HEK293 (cell line): ENCODE measurements at regions not wholly inside any gene's neighbourhood (a gene's known extent, or its start where the extent isn't known, plus 50 kb on each side); places are given as distances from the start of the nearest gene placed in this dataset.

Experiments used
- CTCF ChIA-PET: fragments of 350-600 bp; formaldehyde crosslinking; extraction: SDS; loops from one replicate; lab custom pipeline; 2021; ENCODE audit warnings: antibody characterized with exemption; lab: Yijun Ruan, JAX
- POLR2A ChIA-PET: fragments of 300-600 bp; formaldehyde crosslinking; extraction: SDS; loops from one replicate; lab custom pipeline; 2020; ENCODE audit warnings: antibody characterized with exemption, inconsistent platforms; lab: Yijun Ruan, JAX
- H3K27ac ChIP-seq: fragments of 200-500 bp; sonication (Bioruptor generic); 2 replicates; pipeline ENCODE4 v1.5.1; 2014; ENCODE audit warnings: low read depth, low read length, control low read depth, inconsistent platforms; ENCODE audit errors: extremely low read depth
- H3K36me3 ChIP-seq, 2 experiments: fragments of 200-500 bp in 1 of 2; sonication (Bioruptor generic) in 1 of 2; 1 replicate in 1 of 2; 2 replicates in 1 of 2; pipeline ENCODE4 v1.5.1; 2014 to 2017; ENCODE audit warnings: inconsistent platforms in 2 of 2, low read length in 2 of 2; ENCODE audit not compliant: control insufficient read depth in 2 of 2, insufficient read depth in 1 of 2
- H3K4me1 ChIP-seq: fragments of 200-500 bp; sonication (Bioruptor generic); 2 replicates; pipeline ENCODE4 v1.5.1; 2014; ENCODE audit warnings: mild to moderate bottlenecking, low read length, inconsistent platforms; ENCODE audit not compliant: control insufficient read depth, insufficient read depth
- H3K4me3 ChIP-seq: 2 replicates; pipeline ENCODE4 v1.5.1; 2011; ENCODE audit warnings: low read depth, mild to moderate bottlenecking, control low read depth, low read length, moderate library complexity
- H3K9me3 ChIP-seq: fragments of 200-500 bp; sonication (Bioruptor generic); 2 replicates; pipeline ENCODE4 v1.5.1; 2014; ENCODE audit warnings: low read depth, low read length, inconsistent platforms; ENCODE audit not compliant: control insufficient read depth, insufficient read depth
- HIC1 ChIP-seq: fragments of 450-650 bp; formaldehyde crosslinking; IDR thresholded peaks from 2 replicates; pipeline ENCODE4 v1.5.1; 2016; ENCODE audit warnings: missing biosample characterization, missing genetic modification characterization
- KLF10 ChIP-seq: fragments of 450-650 bp; IDR thresholded peaks from 2 replicates; pipeline ENCODE4 v1.5.1; 2018; ENCODE audit warnings: missing biosample characterization, mild to moderate bottlenecking, missing genetic modification characterization
- SP2 ChIP-seq: fragments of 450-650 bp; formaldehyde crosslinking; IDR thresholded peaks from 2 replicates; pipeline ENCODE4 v1.5.1; 2016; ENCODE audit warnings: missing biosample characterization, missing genetic modification characterization
- ZBTB10 ChIP-seq: fragments of 450-650 bp; formaldehyde crosslinking; IDR thresholded peaks from 2 replicates; pipeline ENCODE4 v1.5.1; 2016; ENCODE audit warnings: missing biosample characterization, missing genetic modification characterization
- ZBTB17 ChIP-seq: fragments of 450-650 bp; formaldehyde crosslinking; IDR thresholded peaks from 2 replicates; pipeline ENCODE4 v1.5.1; 2016; ENCODE audit warnings: missing biosample characterization, missing genetic modification characterization
- ZFP37 ChIP-seq: fragments of 450-650 bp; formaldehyde crosslinking; IDR thresholded peaks from 2 replicates; pipeline ENCODE4 v1.5.1; 2016; ENCODE audit warnings: missing biosample characterization, missing genetic modification characterization
- ZNF10 ChIP-seq: fragments of 450-650 bp; formaldehyde crosslinking; IDR thresholded peaks from 2 replicates; pipeline ENCODE4 v1.5.1; 2017; ENCODE audit warnings: missing biosample characterization, missing genetic modification characterization
- ZNF324 ChIP-seq: fragments of 450-650 bp; formaldehyde crosslinking; IDR thresholded peaks from 2 replicates; pipeline ENCODE4 v1.5.1; 2016; ENCODE audit warnings: missing biosample characterization, missing genetic modification characterization
- ZNF37A ChIP-seq: fragments of 450-650 bp; IDR thresholded peaks from 2 replicates; pipeline ENCODE4 v1.5.1; 2018; ENCODE audit warnings: missing biosample characterization, missing genetic modification characterization
- ZNF394 ChIP-seq: fragments of 450-650 bp; formaldehyde crosslinking; IDR thresholded peaks from 2 replicates; pipeline ENCODE4 v1.5.1; 2016; ENCODE audit warnings: missing biosample characterization, missing genetic modification characterization, mild to moderate bottlenecking, moderate library complexity, borderline replicate concordance
- ZNF48 ChIP-seq: fragments of 450-650 bp; formaldehyde crosslinking; IDR thresholded peaks from 2 replicates; pipeline ENCODE4 v1.5.1; 2016; ENCODE audit warnings: missing biosample characterization, missing genetic modification characterization
- ZNF513 ChIP-seq: fragments of 450-650 bp; IDR thresholded peaks from 2 replicates; pipeline ENCODE4 v1.5.1; 2018; ENCODE audit warnings: missing biosample characterization, missing genetic modification characterization
- ZNF747 ChIP-seq: fragments of 450-650 bp; formaldehyde crosslinking; IDR thresholded peaks from 2 replicates; pipeline ENCODE4 v1.5.1; 2016; ENCODE audit warnings: missing biosample characterization, missing genetic modification characterization

GRCh38 chrX:138917781-138918180, 206.3 kb upstream of the FGF13 start:
- no peak for TF ChIP-seq ZNF48 (tag by site-specific recombination)
- no peak for TF ChIP-seq ZBTB17 (tag by site-specific recombination)
- Histone ChIP-seq H3K4me1 (no peaks in the 10 kb centered on the region), H3K36me3 (no peaks in the 10 kb centered on the region), H3K4me3 (no peak overlapping the region), H3K9me3 (no peaks in the 10 kb centered on the region), H3K27ac (no peak overlapping the region)
- POLR2A ChIA-PET = no interaction called here
- CTCF ChIA-PET = no interaction called here

GRCh38 chrX:138914767-138915166, 203.2 kb upstream of the FGF13 start:
- no peaks in the 10 kb centered on the region for H3K4me1 ChIP-seq
- POLR2A ChIA-PET = no interaction called here
- no peak for TF ChIP-seq ZNF10 (tag by site-specific recombination)
- no peaks in the 10 kb centered on the region for H3K36me3 ChIP-seq
- no peak overlapping the region for H3K27ac ChIP-seq
- CTCF ChIA-PET = interaction anchor here (0.7 kb wide), 1 partner anchor 15 kb away, joined by 3 read pairs; no protein-coding TSS in a partner anchor
- H3K9me3 ChIP-seq = no peaks in the 10 kb centered on the region
- no peak overlapping the region for H3K4me3 ChIP-seq

GRCh38 chrX:138908577-138908976, 197.1 kb upstream of the FGF13 start:
- no peak overlapping the region for H3K4me3 ChIP-seq
- H3K4me1 ChIP-seq = no peaks in the 10 kb centered on the region
- H3K27ac ChIP-seq = no peak overlapping the region
- ChIA-PET POLR2A (no interaction called here), CTCF (no interaction called here)
- no peaks in the 10 kb centered on the region for H3K9me3 ChIP-seq
- TF ChIP-seq KLF10 (no peak), ZNF324 (tag by site-specific recombination) (no peak), ZNF394 (tag by site-specific recombination) (no peak), ZNF747 (tag by site-specific recombination) (no peak), ZBTB10 (tag by site-specific recombination) (no peak), SP2 (tag by site-specific recombination) (no peak), ZNF37A (tag by site-specific recombination) (no peak), ZNF513 (tag by site-specific recombination) (no peak), HIC1 (tag by site-specific recombination) (no peak), ZFP37 (no peak)
- TF ChIP-seq, all 188 proteins: peak for 0
- no peaks in the 10 kb centered on the region for H3K36me3 ChIP-seq
